ENCODE measurements at regions not wholly inside any gene's neighbourhood (a gene's known extent, or its start where the extent isn't known, plus 50 kb on each side); places are given as distances from the start of the nearest gene placed in this dataset.
"Not testable (repeated sequence)": the region's sequence is repeated elsewhere in the genome, so short reads cannot be mapped to it uniquely, and the experiment has no call there.

DNA sequence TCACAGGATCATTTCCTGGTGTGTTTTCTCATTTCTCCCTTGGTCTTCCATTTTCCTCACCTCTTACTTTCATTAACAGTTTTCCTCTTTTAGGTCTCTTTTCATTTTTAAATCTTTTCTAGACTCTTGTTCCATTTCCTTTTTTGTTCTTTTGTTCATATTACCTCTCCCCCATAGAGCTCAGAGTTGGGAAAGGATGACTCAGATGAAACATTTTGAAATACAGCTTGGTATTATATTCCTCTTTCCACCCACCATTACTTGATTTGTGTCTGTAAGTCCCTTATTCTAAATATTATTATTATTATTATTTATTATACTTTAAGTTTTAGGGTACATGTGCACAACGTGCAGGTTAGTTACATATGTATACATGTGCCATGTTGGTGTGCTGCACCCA lies 153.1 kb downstream of the VGLL3 start:
- Histone ChIP-seq H3K27me3 (replicated peaks; ENCODE audit: insufficient read depth) (no peaks in the 10 kb centered on the region), H3K4me1 (replicated peaks) (no peaks in the 10 kb centered on the region), H3K9me3 (no peaks in the 10 kb centered on the region), H3K36me3 (no peaks in the 10 kb centered on the region), H3K4me3 (no peak overlapping the region), H3K27ac (no peak overlapping the region)
- intact Hi-C loops (cut with DNase I), result no loop called here
- DNase-seq (ENCODE audit: low spot score), result no peak
- TF ChIP-seq POLR2A (IDR thresholded peaks at IDR 0.05), result no peak
- TF ChIP-seq, protein P1, sequence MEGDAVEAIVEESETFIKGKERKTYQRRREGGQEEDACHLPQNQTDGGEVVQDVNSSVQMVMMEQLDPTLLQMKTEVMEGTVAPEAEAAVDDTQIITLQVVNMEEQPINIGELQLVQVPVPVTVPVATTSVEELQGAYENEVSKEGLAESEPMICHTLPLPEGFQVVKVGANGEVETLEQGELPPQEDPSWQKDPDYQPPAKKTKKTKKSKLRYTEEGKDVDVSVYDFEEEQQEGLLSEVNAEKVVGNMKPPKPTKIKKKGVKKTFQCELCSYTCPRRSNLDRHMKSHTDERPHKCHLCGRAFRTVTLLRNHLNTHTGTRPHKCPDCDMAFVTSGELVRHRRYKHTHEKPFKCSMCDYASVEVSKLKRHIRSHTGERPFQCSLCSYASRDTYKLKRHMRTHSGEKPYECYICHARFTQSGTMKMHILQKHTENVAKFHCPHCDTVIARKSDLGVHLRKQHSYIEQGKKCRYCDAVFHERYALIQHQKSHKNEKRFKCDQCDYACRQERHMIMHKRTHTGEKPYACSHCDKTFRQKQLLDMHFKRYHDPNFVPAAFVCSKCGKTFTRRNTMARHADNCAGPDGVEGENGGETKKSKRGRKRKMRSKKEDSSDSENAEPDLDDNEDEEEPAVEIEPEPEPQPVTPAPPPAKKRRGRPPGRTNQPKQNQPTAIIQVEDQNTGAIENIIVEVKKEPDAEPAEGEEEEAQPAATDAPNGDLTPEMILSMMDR (IDR thresholded peaks at IDR 0.05), result no peak
- no peak for TF ChIP-seq POLR2AphosphoS5 (IDR thresholded peaks at IDR 0.05)
- 95% methylated on average over 1 of the region's 1 CpG for WGBS

DNA sequence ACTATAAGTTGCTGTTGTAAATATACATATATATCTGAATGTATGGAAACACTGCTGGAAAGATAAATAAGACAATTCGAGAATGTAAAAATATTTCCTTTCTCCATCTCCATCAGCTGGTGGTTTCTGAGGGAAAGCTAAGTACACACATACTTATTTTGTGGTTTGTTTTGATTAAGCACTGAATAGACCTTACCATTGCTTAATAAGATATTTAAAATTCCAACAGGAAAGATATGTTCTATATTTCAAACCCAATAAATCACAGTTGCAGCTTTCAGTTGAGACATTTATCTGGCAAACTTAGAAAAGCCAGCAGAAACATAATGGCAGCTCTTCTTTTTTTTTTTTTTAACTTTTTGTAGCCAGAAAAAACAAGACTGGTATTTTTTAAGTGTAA lies 160.4 kb downstream of the VGLL3 start:
- no peak overlapping the region for H3K27ac ChIP-seq
- no peaks in the 10 kb centered on the region for H3K9me3 ChIP-seq
- no peak for DNase-seq (ENCODE audit: low spot score)
- H3K27me3 ChIP-seq (replicated peaks; ENCODE audit: insufficient read depth), result no peaks in the 10 kb centered on the region
- no peak overlapping the region for H3K4me3 ChIP-seq
- 47% methylated on average over 1 of the region's 1 CpG for WGBS
- H3K36me3 ChIP-seq, result no peaks in the 10 kb centered on the region
- TF ChIP-seq POLR2A (IDR thresholded peaks at IDR 0.05), result no peak
- TF ChIP-seq POLR2AphosphoS5 (IDR thresholded peaks at IDR 0.05), result no peak
- TF ChIP-seq, protein P1 (IDR thresholded peaks at IDR 0.05), result no peak
- H3K4me1 ChIP-seq (replicated peaks), result no peaks in the 10 kb centered on the region
- intact Hi-C loops (cut with DNase I), result no loop called here

DNA sequence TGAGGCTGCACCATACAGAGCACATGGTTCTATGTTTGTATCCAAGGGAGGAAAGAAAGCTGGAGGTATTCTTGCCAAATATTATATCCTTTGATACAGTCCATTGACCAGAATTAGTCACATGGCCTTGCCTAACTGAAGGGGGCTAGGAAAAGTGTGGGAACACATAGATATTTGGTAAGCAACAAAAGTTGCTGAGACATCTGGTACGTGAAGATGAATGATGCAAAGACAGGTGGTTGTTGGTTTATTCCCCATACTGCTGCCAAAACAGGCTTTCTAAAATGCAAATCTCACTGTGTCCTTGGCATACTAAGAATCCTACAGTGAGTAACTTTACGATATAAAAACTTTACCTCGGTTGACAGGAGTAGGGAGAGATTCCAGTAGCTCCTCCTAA lies 162.2 kb downstream of the VGLL3 start:
- no peak for DNase-seq (ENCODE audit: low spot score)
- intact Hi-C loops (cut with DNase I), result no loop called here
- Histone ChIP-seq H3K36me3 (no peaks in the 10 kb centered on the region), H3K4me3 (no peak overlapping the region), H3K27me3 (replicated peaks; ENCODE audit: insufficient read depth) (no peaks in the 10 kb centered on the region), H3K9me3 (no peaks in the 10 kb centered on the region), H3K27ac (no peak overlapping the region), H3K4me1 (replicated peaks) (no peaks in the 10 kb centered on the region)
- TF ChIP-seq, protein P1 (IDR thresholded peaks at IDR 0.05), result no peak
- TF ChIP-seq POLR2AphosphoS5 (IDR thresholded peaks at IDR 0.05) (no peak), POLR2A (IDR thresholded peaks at IDR 0.05) (no peak)
- WGBS, result 53% methylated on average over 3 of the region's 3 CpGs

DNA sequence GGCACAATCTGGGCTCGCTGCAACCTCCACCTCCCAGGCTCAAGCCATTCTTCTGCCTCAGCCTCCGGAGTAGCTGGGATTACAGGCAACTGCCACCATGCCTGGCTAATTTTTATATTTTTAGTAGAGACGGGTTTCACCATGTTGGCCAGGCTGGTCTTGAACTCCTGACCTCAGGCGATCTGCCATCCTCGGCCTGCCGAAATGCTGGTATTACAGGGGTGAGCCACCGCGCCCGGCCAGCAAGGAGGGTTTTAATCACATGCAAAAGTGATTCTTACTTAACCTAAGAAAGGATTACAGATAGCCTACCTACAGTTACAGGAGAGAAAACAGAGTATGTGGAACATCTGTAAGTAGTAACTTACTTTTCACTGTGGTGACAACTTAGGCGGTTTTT lies 163.4 kb downstream of the VGLL3 start:
- DNase-seq (ENCODE audit: low spot score); intact Hi-C loops (cut with DNase I); H3K4me1 ChIP-seq (replicated peaks); H3K27me3 ChIP-seq (replicated peaks; ENCODE audit: insufficient read depth); H3K36me3 ChIP-seq; H3K27ac ChIP-seq; H3K4me3 ChIP-seq; H3K9me3 ChIP-seq: not testable (repeated sequence)
- WGBS, result 89% methylated on average over 10 of the region's 10 CpGs

DNA sequence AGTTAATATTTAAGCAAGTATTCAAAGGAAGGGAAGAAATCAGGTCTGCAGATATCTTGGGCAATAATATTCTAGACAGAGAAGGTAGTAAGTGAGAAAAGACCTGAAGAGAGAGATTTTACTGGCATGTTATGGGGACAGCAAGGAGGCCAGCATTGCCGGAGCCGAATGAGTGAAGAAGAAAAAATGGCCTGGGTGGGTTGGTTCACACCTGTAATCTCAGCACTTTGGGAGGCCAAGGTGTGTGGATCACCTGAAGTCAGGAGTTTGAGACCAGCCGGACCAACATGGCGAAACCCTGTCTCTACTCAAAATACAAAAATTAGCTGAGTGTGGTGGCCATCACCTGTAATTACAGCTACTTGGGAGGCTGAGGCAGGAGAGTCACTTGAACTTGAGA lies 164.7 kb downstream of the VGLL3 start:
- DNase-seq (ENCODE audit: low spot score), result no peak
- TF ChIP-seq, protein P1 (IDR thresholded peaks at IDR 0.05), result no peak
- TF ChIP-seq POLR2A (IDR thresholded peaks at IDR 0.05) (no peak), POLR2AphosphoS5 (IDR thresholded peaks at IDR 0.05) (no peak)

More for the DNA sequence above, 164.7 kb downstream of the VGLL3 start:
- no peak overlapping the region for H3K4me3 ChIP-seq
- no peaks in the 10 kb centered on the region for H3K4me1 ChIP-seq (replicated peaks)
- H3K27me3 ChIP-seq (replicated peaks; ENCODE audit: insufficient read depth), result no peaks in the 10 kb centered on the region
- intact Hi-C loops (cut with DNase I), result no loop called here
- H3K27ac ChIP-seq, result no peak overlapping the region
- WGBS, result 95% methylated on average over 4 of the region's 4 CpGs
- no peaks in the 10 kb centered on the region for H3K36me3 ChIP-seq
- H3K9me3 ChIP-seq, result no peaks in the 10 kb centered on the region
